GM12872 (cell line): ENCODE measurements at regions not wholly inside any gene's neighbourhood (a gene's known extent, or its start where the extent isn't known, plus 50 kb on each side); places are given as distances from the start of the nearest gene placed in this dataset.

Source experiments
- TF ChIP-seq, protein P1 (sequence below): IDR thresholded peaks from 3 replicates; pipeline ENCODE4 v1.5.1; 2011; ENCODE audit warnings: low read depth, mild to moderate bottlenecking, low read length, moderate library complexity; ENCODE audit not compliant: insufficient read depth

GRCh38 chr1:95832370-95832769 lies 598.4 kb downstream of the RWDD3 start:
- TF ChIP-seq, protein P1, sequence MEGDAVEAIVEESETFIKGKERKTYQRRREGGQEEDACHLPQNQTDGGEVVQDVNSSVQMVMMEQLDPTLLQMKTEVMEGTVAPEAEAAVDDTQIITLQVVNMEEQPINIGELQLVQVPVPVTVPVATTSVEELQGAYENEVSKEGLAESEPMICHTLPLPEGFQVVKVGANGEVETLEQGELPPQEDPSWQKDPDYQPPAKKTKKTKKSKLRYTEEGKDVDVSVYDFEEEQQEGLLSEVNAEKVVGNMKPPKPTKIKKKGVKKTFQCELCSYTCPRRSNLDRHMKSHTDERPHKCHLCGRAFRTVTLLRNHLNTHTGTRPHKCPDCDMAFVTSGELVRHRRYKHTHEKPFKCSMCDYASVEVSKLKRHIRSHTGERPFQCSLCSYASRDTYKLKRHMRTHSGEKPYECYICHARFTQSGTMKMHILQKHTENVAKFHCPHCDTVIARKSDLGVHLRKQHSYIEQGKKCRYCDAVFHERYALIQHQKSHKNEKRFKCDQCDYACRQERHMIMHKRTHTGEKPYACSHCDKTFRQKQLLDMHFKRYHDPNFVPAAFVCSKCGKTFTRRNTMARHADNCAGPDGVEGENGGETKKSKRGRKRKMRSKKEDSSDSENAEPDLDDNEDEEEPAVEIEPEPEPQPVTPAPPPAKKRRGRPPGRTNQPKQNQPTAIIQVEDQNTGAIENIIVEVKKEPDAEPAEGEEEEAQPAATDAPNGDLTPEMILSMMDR, result no peak

- TF ChIP-seq, protein P1, result no peak
Observed at GRCh38 chr1:95849439-95849838, 615.4 kb downstream of the RWDD3 start.

GRCh38 chr1:95850165-95850649 lies 616.2 kb downstream of the RWDD3 start:
- TF ChIP-seq, protein P1, result no peak

DNA sequence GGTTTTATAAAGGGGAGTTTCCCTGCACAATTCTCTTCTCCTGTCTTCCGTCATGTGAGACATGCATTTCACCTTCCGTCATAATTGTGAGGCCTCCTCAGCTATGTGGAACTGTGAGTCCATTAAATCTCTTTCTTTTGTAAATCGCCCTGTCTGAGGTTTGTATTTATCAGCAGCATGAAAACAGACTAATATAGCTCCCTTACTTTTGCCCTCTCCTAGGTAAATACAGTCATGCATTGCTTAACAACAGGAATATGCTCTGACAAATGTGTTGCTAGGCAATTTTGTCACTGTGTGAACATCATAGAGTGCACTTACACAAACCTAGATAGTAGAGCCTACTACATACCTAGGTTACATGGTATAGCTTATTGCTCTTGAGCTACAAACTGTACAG lies 616.8 kb downstream of the RWDD3 start:
- TF ChIP-seq, protein P1, result no peak

- TF ChIP-seq, protein P1, result no peak
Observed at GRCh38 chr1:95852483-95853070, 618.6 kb downstream of the RWDD3 start.

GRCh38 chr1:95854457-95854856 lies 620.4 kb downstream of the RWDD3 start:
- TF ChIP-seq, protein P1, result no peak

DNA sequence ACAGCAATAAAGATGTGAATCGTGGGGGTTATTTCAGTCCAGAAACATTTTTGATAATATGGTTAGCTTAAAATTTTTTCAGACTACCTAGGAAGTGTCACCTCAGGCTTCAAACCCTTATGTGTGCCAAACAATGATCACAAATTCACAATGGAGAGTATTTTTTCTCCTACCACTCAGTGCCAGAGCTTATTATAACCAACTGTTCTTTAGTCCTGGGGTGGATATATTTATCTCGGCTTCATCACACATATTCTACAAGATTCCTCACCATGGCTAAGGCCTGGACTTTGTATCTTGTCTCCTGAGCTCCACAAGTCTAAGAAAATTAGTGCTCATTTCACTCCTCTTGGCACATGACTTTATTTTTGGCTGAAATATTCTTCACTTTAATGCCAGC lies 629.1 kb downstream of the RWDD3 start:
- TF ChIP-seq, protein P1, result no peak
